ENCODE measurements at regions not wholly inside any gene's neighbourhood (a gene's known extent, or its start where the extent isn't known, plus 50 kb on each side); places are given as distances from the start of the nearest gene placed in this dataset.
A peak's percentile ranks its signal among the peaks of the same experiment; 100 is the strongest.

- TF ChIP-seq NCOA2 (CRISPR knock-in tag; IDR thresholded peaks at IDR 0.05) (no peak; the same call in 1 of the 2 replicates), ARID3A (IDR thresholded peaks at IDR 0.05; ENCODE audit: low read depth, low read length) (peak; percentile 64), NR2F1 (CRISPR knock-in tag; IDR thresholded peaks at IDR 0.05) (peak; percentile 83 to 91), GABPA (IDR thresholded peaks at IDR 0.05; ENCODE audit: low read depth, low read length) (no peak), GABPA (CRISPR knock-in tag; IDR thresholded peaks at IDR 0.05; ENCODE audit: low read depth) (no peak), FOXP4 (CRISPR knock-in tag; IDR thresholded peaks at IDR 0.05) (0 out of 2 replicates have a peak, but pooled peaks have one; percentile 17), ZNF18 (CRISPR knock-in tag; IDR thresholded peaks at IDR 0.05; ENCODE audit: insufficient replicate concordance) (peak; percentile 43), ZNF567 (CRISPR knock-in tag; IDR thresholded peaks at IDR 0.05; ENCODE audit: borderline replicate concordance) (0 out of 2 replicates have a peak, but pooled peaks have one; percentile 22), ZNF766 (CRISPR knock-in tag; IDR thresholded peaks at IDR 0.05; ENCODE audit: borderline replicate concordance) (peak; percentile 60; the same call in 1 of the 2 replicates), NCOA1 (CRISPR knock-in tag; IDR thresholded peaks at IDR 0.05) (no peak), FOSL1 (CRISPR knock-in tag; IDR thresholded peaks at IDR 0.05; ENCODE audit: borderline replicate concordance) (peak; percentile 85), GATAD2A (CRISPR knock-in tag; IDR thresholded peaks at IDR 0.05) (peak; percentile 88), ZNF501 (CRISPR knock-in tag; IDR thresholded peaks at IDR 0.05) (peak; percentile 65), TEAD3 (CRISPR knock-in tag; optimal IDR thresholded peaks at IDR 0.05; ENCODE audit: borderline replicate concordance) (peak; percentile 7), ZBTB33 (CRISPR knock-in tag; IDR thresholded peaks at IDR 0.05) (peak; percentile 93)
- TF ChIP-seq, protein P1, sequence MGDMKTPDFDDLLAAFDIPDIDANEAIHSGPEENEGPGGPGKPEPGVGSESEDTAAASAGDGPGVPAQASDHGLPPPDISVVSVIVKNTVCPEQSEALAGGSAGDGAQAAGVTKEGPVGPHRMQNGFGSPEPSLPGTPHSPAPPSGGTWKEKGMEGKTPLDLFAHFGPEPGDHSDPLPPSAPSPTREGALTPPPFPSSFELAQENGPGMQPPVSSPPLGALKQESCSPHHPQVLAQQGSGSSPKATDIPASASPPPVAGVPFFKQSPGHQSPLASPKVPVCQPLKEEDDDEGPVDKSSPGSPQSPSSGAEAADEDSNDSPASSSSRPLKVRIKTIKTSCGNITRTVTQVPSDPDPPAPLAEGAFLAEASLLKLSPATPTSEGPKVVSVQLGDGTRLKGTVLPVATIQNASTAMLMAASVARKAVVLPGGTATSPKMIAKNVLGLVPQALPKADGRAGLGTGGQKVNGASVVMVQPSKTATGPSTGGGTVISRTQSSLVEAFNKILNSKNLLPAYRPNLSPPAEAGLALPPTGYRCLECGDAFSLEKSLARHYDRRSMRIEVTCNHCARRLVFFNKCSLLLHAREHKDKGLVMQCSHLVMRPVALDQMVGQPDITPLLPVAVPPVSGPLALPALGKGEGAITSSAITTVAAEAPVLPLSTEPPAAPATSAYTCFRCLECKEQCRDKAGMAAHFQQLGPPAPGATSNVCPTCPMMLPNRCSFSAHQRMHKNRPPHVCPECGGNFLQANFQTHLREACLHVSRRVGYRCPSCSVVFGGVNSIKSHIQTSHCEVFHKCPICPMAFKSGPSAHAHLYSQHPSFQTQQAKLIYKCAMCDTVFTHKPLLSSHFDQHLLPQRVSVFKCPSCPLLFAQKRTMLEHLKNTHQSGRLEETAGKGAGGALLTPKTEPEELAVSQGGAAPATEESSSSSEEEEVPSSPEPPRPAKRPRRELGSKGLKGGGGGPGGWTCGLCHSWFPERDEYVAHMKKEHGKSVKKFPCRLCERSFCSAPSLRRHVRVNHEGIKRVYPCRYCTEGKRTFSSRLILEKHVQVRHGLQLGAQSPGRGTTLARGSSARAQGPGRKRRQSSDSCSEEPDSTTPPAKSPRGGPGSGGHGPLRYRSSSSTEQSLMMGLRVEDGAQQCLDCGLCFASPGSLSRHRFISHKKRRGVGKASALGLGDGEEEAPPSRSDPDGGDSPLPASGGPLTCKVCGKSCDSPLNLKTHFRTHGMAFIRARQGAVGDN (CRISPR knock-in tag; IDR thresholded peaks at IDR 0.05): peak; percentile 66; the same call in 1 of the 2 replicates
Measured at GRCh38 chr2:39488450-39488849, 51.4 kb upstream of the MAP4K3 start (continued).
